ENCODE measurements at regions not wholly inside any gene's neighbourhood (a gene's known extent, or its start where the extent isn't known, plus 50 kb on each side); places are given as distances from the start of the nearest gene placed in this dataset.

GRCh38 chr7:142569851-142570250, 179.4 kb upstream of the PRSS1 start:
- Histone ChIP-seq H3K27ac (ENCODE audit: low read depth) (no peak overlapping the region), H3K79me2 (replicated peaks; ENCODE audit: insufficient read depth) (no peaks in the 10 kb centered on the region), H3K4me3 (no peak overlapping the region), H2AFZ (no peak overlapping the region), H4K20me1 (replicated peaks; ENCODE audit: insufficient read depth) (no peaks in the 10 kb centered on the region), H3K4me2 (no peak overlapping the region), H3K4me1 (ENCODE audit: insufficient read depth) (no peaks in the 10 kb centered on the region), H3K9me2 (ENCODE audit: insufficient read depth) (peaks cover 9% of the 10 kb centered on the region; the same call in 1 of the 2 replicates), H3K36me3 (ENCODE audit: insufficient read depth) (no peaks in the 10 kb centered on the region), H3F3A (replicated peaks; ENCODE audit: low read depth) (no peaks in the 10 kb centered on the region), H3K27me3 (ENCODE audit: insufficient read depth) (no peaks in the 10 kb centered on the region)
- Mint-ChIP-seq H3K36me3 (ENCODE audit: low read depth) (peaks cover 3% of the 10 kb centered on the region; the same call in 2 of the 3 replicates), H3K27me3 (ENCODE audit: insufficient read depth, low read depth, poor library complexity) (peaks cover 6% of the 10 kb centered on the region), H3K27ac (no peak overlapping the region), H3K9me3 (peaks cover 14% of the 10 kb centered on the region), H3K4me1 (peaks cover 2% of the 10 kb centered on the region; the same call in 1 of the 3 replicates), H3K4me3 (no peak overlapping the region)
- ATAC-seq (no peak), DNase-seq (ENCODE audit: low spot score) (no peak)
- TF ChIP-seq ZNF462 (CRISPR knock-in tag; IDR thresholded peaks at IDR 0.05) (no peak), POLR2AphosphoS5 (IDR thresholded peaks at IDR 0.05; ENCODE audit: low read depth) (no peak), EZH2 (IDR thresholded peaks at IDR 0.05; ENCODE audit: low read depth, unreplicated experiment) (no peak), ZNF114 (CRISPR knock-in tag; IDR thresholded peaks at IDR 0.05) (no peak), REST (IDR thresholded peaks at IDR 0.05; ENCODE audit: unreplicated experiment) (no peak), EZH2phosphoT487 (IDR thresholded peaks at IDR 0.05; ENCODE audit: unreplicated experiment) (no peak), JUNB (IDR thresholded peaks at IDR 0.05; ENCODE audit: unreplicated experiment) (no peak), STAT1 (IDR thresholded peaks at IDR 0.05; ENCODE audit: unreplicated experiment) (no peak), NANOG (IDR thresholded peaks at IDR 0.05; ENCODE audit: borderline replicate concordance) (no peak), CREB1 (CRISPR knock-in tag; IDR thresholded peaks at IDR 0.05; ENCODE audit: low read depth) (no peak), ETS1 (IDR thresholded peaks at IDR 0.05) (no peak), ZNF331 (CRISPR knock-in tag; IDR thresholded peaks at IDR 0.05; ENCODE audit: low read depth) (no peak), CTCF (conservative IDR thresholded peaks at IDR 0.05; ENCODE audit: low read depth in 2 of 2) (no peak)

Measured in GM23338 (cell line).